NB4 (cell line): ENCODE measurements at regions not wholly inside any gene's neighbourhood (a gene's known extent, or its start where the extent isn't known, plus 50 kb on each side); places are given as distances from the start of the nearest gene placed in this dataset.

Experiments
- CTCF ChIP-seq: IDR thresholded peaks from one replicate; pipeline ENCODE4 v1.5.1; 2012; ENCODE audit warnings: low read depth, low read length
- MAX ChIP-seq: IDR thresholded peaks from 2 replicates; pipeline ENCODE4 v1.6.1; 2011; ENCODE audit warnings: low read depth, low read length
- MYC ChIP-seq: IDR thresholded peaks from 2 replicates; pipeline ENCODE4 v1.6.1; 2011; ENCODE audit warnings: low read depth, low read length
- POLR2A ChIP-seq: IDR thresholded peaks from 2 replicates; pipeline ENCODE4 v1.6.1; 2011; ENCODE audit warnings: mild to moderate bottlenecking; ENCODE audit not compliant: insufficient read length; ENCODE audit errors: extremely low read depth

- TF ChIP-seq CTCF (no peak), POLR2A (peak; percentile 39), MAX (peak; percentile 33; the same call in 1 of the 2 replicates), MYC (peak; percentile 64)
Observed at GRCh38 chr5:40409601-40410000, 270.1 kb upstream of the PTGER4 start.
